Hepatocyte (in vitro differentiated cells): ENCODE measurements at regions not wholly inside any gene's neighbourhood (a gene's known extent, or its start where the extent isn't known, plus 50 kb on each side); places are given as distances from the start of the nearest gene placed in this dataset.

Source experiments
- EZH2 ChIP-seq: fragments of 200-600 bp; sonication (generic); IDR thresholded peaks from 2 replicates; pipeline ENCODE4 v1.6.1; 2016; ENCODE audit warnings: antibody characterized with exemption, mild to moderate bottlenecking, borderline replicate concordance
- EZH2phosphoT487 ChIP-seq: fragments of 200-600 bp; sonication (generic); IDR thresholded peaks from one replicate; pipeline ENCODE4 v1.6.1; 2018; ENCODE audit warnings: antibody characterized with exemption, mild to moderate bottlenecking, low read depth, moderate library complexity; ENCODE audit not compliant: unreplicated experiment, severe bottlenecking
- TF ChIP-seq, protein P1 (sequence below): fragments of 200-600 bp; sonication (generic); IDR thresholded peaks from 2 replicates; pipeline ENCODE4 v1.5.1; 2016; ENCODE audit warnings: antibody characterized with exemption, mild to moderate bottlenecking; ENCODE audit not compliant: poor library complexity

DNA sequence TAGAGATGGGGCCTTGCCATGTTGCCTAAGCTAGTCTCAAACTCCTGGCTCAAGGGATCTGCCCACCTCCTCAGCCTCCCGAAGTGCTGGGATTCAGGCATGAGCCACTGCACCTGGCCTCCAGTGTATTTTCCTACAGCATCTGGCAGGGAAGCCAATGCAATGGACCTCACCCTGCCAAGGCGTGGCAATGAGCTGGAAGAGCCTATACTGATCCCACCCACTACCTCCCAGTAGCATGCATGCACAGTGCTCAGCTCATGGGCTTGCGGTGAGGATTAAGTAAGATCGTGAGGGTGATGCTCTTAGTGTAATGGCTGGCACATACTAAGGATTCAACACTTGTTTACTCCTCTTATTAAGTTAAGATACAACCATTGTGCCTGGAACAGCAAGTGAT, 69.7 kb downstream of the PHLDA1 start:
- TF ChIP-seq, protein P1, sequence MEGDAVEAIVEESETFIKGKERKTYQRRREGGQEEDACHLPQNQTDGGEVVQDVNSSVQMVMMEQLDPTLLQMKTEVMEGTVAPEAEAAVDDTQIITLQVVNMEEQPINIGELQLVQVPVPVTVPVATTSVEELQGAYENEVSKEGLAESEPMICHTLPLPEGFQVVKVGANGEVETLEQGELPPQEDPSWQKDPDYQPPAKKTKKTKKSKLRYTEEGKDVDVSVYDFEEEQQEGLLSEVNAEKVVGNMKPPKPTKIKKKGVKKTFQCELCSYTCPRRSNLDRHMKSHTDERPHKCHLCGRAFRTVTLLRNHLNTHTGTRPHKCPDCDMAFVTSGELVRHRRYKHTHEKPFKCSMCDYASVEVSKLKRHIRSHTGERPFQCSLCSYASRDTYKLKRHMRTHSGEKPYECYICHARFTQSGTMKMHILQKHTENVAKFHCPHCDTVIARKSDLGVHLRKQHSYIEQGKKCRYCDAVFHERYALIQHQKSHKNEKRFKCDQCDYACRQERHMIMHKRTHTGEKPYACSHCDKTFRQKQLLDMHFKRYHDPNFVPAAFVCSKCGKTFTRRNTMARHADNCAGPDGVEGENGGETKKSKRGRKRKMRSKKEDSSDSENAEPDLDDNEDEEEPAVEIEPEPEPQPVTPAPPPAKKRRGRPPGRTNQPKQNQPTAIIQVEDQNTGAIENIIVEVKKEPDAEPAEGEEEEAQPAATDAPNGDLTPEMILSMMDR = no peak
- TF ChIP-seq EZH2phosphoT487 (no peak), EZH2 (no peak)
